ENCODE measurements at regions not wholly inside any gene's neighbourhood (a gene's known extent, or its start where the extent isn't known, plus 50 kb on each side); places are given as distances from the start of the nearest gene placed in this dataset.

- no peak for TF ChIP-seq FIP1L1 (IDR thresholded peaks at IDR 0.05; ENCODE audit: borderline replicate concordance, insufficient read depth, low read depth, low read length)
- TF ChIP-seq NFRKB (IDR thresholded peaks at IDR 0.05) = no peak
- no peak for TF ChIP-seq RNF2 (conservative IDR thresholded peaks at IDR 0.05; ENCODE audit: low read depth)
- no peak for TF ChIP-seq ZNF318 (CRISPR knock-in tag; IDR thresholded peaks at IDR 0.05)
- TF ChIP-seq ZNF350 (CRISPR knock-in tag; IDR thresholded peaks at IDR 0.05; ENCODE audit: borderline replicate concordance, low read depth) = no peak; the same call in 1 of the 2 replicates
- TF ChIP-seq ZNF672 (CRISPR knock-in tag; IDR thresholded peaks at IDR 0.05) = no peak
- no peak for TF ChIP-seq ZNF619 (CRISPR knock-in tag; IDR thresholded peaks at IDR 0.05)
- TF ChIP-seq ZNF546 (CRISPR knock-in tag; conservative IDR thresholded peaks at IDR 0.05) = no peak; the same call in 1 of the 2 replicates
- peak; percentile 68 for TF ChIP-seq JUND (CRISPR knock-in tag; IDR thresholded peaks at IDR 0.05)
- peak; percentile 9; the same call in 1 of the 2 replicates for TF ChIP-seq ATF1 (CRISPR knock-in tag; IDR thresholded peaks at IDR 0.05)
- peak; percentile 85; the same call in 1 of the 2 replicates for TF ChIP-seq HES4 (CRISPR knock-in tag; IDR thresholded peaks at IDR 0.05; ENCODE audit: borderline replicate concordance)
- TF ChIP-seq FOSL1 (CRISPR knock-in tag; IDR thresholded peaks at IDR 0.05; ENCODE audit: borderline replicate concordance) = no peak
- 0 out of 2 replicates have a peak, but pooled peaks have one; percentile 33 for TF ChIP-seq ZNF446 (CRISPR knock-in tag; IDR thresholded peaks at IDR 0.05)
- no peak for TF ChIP-seq ARID4A (CRISPR knock-in tag; IDR thresholded peaks at IDR 0.05; ENCODE audit: borderline replicate concordance)
- TF ChIP-seq RXRB (CRISPR knock-in tag; IDR thresholded peaks at IDR 0.05; ENCODE audit: borderline replicate concordance) = peak; percentile 60; the same call in 1 of the 2 replicates
- TF ChIP-seq TBL1XR1 (IDR thresholded peaks at IDR 0.05; ENCODE audit: borderline replicate concordance, low read length, partially characterized antibody) = no peak
- TF ChIP-seq MIER2 (CRISPR knock-in tag; IDR thresholded peaks at IDR 0.05) = peak; percentile 16; the same call in 1 of the 2 replicates
Measured at GRCh38 chr2:64750817-64751285, 97.1 kb upstream of the SERTAD2 start (continued).

Data from HepG2 (cell line).